GM21825 (cell line): ENCODE measurements at regions not wholly inside any gene's neighbourhood (a gene's known extent, or its start where the extent isn't known, plus 50 kb on each side); places are given as distances from the start of the nearest gene placed in this dataset.
A peak's percentile ranks its signal among the peaks of the same experiment; 100 is the strongest.
"Not testable (repeated sequence)": the region's sequence is repeated elsewhere in the genome, so short reads cannot be mapped to it uniquely, and the experiment has no call there.

ENCODE experiments used
- ATAC-seq: cut with Tn5 transposase; IDR thresholded peaks from one replicate; pipeline ENCODE4 v1.9.1; 2021; ENCODE audit warnings: mild to moderate bottlenecking, moderate library complexity; ENCODE audit not compliant: unreplicated experiment

GRCh38 chr1:157410457-157410856 lies 141.9 kb downstream of the FCRL5 start:
- no peak for ATAC-seq

DNA sequence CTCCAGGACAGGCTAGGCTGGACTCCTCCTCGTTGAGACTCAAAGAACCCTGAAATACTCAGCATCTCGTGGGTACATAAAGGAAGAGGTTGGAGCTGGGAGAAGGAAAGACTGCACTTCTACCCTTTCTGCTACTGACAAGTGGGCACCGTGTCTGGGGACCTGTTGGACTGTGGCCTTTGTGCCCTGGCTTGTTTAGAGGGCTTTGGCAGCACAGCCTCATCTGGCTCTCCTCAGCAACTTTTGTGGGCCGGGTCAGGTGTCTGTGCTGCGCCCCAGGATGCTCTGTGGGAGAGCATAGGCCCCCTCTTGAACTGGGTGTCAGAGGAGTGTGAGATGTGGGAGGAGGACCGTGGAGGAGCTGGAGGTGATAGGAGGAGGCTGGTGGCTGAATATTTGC lies 142.4 kb downstream of the FCRL5 start:
- no peak for ATAC-seq

GRCh38 chr1:157407917-157408525 lies 144.3 kb downstream of the FCRL5 start:
- ATAC-seq, result no peak

- no peak for ATAC-seq
Observed at GRCh38 chr1:157407367-157407766, 144.9 kb downstream of the FCRL5 start.

- ATAC-seq, result no peak
Observed at GRCh38 chr1:157405662-157406061, 146.7 kb downstream of the FCRL5 start.

GRCh38 chr1:157404614-157405013 lies 147.7 kb downstream of the FCRL5 start:
- no peak for ATAC-seq

DNA sequence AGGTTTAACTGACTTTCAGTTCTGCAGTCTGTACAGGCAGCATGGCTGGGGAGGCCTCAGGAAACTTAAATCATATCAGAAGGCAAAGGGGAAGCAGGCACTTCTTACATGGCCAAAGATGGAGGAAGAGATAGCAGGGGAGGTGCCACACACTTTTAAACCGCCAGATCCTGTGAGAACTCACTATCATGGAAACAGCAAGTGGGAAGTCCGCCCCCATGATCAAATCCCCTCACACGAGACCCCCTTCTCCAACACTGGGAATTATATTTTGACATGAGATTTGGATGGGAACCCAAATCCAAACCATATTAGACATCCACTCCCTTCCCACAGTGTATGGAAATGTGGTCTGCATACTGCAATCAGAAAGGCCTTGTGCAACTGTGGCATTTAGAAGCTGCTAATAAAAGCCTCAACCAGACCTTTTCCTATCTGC lies 148.2 kb downstream of the FCRL5 start:
- peak; percentile 12 for ATAC-seq

DNA sequence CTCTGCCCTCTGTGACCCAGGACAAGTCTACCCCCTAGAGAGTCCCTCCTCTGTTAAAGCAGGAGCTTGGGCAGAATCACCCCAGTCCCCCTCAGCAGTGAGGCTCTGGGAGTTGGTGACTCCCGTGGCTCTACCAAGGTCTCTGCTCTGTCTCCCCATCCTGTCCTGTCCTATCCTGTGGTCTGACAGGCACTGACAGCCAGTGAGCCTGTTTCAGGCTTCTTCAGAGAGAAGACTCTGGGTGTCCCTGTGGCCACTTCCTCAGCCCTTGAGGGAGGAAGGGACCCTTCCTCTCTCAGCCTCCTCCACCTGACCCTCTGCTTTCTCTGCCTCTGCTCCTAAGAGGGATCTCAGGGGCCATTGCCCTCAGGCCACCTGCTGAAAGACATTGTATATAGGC lies 148.7 kb downstream of the FCRL5 start:
- ATAC-seq, result peak; percentile 37

DNA sequence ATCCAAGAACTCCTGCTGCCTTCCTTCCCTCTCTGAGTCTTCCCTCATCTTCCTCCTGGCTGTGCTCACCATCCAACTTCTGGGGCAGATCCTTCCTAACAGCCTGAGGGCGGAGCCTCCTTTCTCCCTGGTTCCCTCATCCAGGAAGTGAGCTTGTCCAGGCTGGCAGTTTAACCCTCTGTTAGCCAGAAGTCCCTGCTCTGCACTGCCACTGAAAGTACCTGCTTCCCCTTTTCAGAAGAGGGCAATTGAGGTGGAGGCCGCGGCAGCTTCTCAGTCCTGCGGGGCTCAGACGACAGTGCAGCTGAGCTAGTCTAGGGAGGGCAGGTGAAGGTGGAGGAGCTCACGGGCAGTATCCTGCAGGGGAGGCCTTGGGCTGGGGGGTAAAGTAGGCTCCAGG lies 149.1 kb downstream of the FCRL5 start:
- ATAC-seq, result peak; percentile 86

DNA sequence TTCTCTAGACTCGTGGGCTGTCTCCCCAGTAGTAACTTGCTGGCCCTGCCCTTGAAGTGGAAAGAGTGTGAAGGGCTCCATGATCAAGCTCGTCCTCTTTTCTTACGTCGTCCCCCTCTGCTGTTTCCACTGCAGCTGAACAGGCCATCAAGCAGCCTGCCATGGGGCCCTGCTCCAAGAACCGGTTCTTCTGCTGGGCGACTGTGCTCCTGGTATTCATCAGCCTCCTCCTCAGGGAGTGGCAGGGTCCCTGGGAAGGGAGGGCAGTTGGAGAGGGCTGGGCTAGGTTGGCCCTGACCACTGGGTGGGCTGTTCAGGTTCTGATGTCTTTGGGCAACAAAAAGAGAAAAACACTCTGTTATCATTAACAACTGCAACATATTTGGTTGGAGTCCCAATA lies 151.5 kb downstream of the FCRL5 start:
- ATAC-seq, result no peak

DNA sequence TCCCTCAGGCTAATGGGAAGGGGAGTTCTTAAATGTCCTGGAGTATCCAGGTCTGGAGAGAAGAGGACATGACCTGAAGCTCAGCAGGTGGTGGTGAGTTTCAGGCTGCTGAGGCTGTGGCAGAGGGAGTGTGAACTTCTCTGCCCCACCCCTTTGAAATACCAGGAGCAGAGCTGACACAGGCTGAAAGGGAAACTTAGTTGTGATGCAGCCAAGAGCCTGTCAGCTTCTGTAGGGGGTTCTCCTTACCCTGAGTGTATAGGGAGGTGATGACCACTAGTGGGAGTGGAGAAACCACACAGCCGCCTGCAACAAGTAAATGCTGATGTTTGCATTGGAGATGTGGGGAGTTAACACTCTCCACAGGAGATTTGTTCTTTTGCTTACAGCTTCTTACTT lies 152.3 kb downstream of the FCRL5 start:
- ATAC-seq, result peak; percentile 51

GRCh38 chr1:157399343-157399983 lies 152.9 kb downstream of the FCRL5 start:
- no peak for ATAC-seq

DNA sequence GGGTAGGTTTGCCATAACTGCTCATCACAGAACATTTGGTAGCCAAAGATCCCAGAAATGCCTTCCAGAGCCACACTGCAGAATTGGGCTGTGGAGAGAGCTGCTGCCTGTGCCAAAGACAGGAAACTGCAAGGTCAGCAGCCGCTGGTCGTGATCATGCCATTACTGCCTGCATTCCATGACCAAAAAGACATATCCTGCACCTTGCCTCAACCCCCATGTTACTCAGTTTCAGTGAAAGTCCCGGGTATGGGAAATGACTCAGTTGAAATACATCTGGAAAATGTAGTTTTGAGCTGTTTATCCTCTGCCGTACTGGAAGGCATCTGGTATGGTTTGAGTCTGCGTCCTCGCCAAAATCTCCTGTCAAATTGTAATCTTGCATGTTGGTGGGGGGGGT lies 161.7 kb downstream of the FCRL5 start:
- ATAC-seq, result no peak

- ATAC-seq, result no peak
Observed at GRCh38 chr1:157388057-157388456, 164.3 kb downstream of the FCRL5 start.

- ATAC-seq, result no peak
Observed at GRCh38 chr1:157384258-157384657, 168.1 kb downstream of the FCRL5 start.

GRCh38 chr1:157382351-157382750 lies 170.0 kb downstream of the FCRL5 start:
- ATAC-seq, result no peak

- ATAC-seq, result no peak
Observed at GRCh38 chr1:157380523-157380922, 171.8 kb downstream of the FCRL5 start.

GRCh38 chr1:157377280-157377713 lies 175.0 kb downstream of the FCRL5 start:
- not testable (repeated sequence) for ATAC-seq

GRCh38 chr1:157376681-157377080 lies 175.6 kb downstream of the FCRL5 start:
- no peak for ATAC-seq

DNA sequence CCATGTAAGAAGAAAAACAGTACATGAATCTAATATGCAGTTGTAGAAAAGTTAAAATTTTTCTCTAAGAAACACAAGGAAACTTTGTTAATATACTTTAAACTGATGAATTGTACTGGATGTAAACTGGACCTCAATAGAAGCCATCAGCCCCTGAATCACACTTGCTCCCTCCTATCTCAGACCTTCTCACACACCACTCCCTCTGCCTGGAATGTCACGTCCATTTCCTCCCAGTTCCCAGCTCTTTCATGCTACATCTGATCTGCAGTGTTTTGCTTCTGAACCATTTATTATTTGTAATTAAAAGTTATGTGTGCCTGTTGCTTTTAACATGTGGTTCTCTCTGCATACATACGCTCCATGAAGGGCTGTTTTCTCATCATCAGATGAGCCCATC lies 180.0 kb downstream of the FCRL5 start:
- not testable (repeated sequence) for ATAC-seq

GRCh38 chr1:157371826-157372225 lies 180.5 kb downstream of the FCRL5 start:
- ATAC-seq, result no peak

DNA sequence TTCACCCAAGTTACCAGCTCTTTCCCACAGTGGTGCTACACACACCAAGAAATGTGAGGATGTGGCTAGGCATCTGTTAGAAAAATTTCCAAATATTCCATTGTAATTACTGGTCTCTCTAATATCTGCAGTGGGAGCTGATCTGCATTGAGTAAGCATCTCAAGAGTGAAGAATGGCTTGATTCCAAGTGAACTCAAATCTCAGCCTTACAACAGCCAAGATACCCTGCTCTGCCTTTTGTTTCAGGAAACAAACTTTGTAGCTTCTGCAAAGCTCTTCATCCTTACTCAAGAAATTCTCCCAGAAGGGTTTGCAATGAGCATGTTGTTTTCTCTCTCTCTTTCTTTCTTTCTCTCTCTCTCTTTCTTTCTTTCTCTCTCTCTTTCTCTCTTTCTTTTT lies 181.1 kb downstream of the FCRL5 start:
- no peak for ATAC-seq

- no peak for ATAC-seq
Observed at GRCh38 chr1:157370698-157371097, 181.6 kb downstream of the FCRL5 start.
